ENCODE measurements at regions not wholly inside any gene's neighbourhood (a gene's known extent, or its start where the extent isn't known, plus 50 kb on each side); places are given as distances from the start of the nearest gene placed in this dataset.

GRCh38 chr16:6940968-6941367 lies 391.7 kb upstream of the RBFOX1 start:
- Histone ChIP-seq H4K20me1 (ENCODE audit: insufficient read depth, low read length) (no peaks in the 10 kb centered on the region), H3K23ac (ENCODE audit: low read depth, low read length) (no peak overlapping the region), H3K4me3 (ENCODE audit: insufficient read depth, low read depth, low read length) (no peak overlapping the region), H3K4ac (ENCODE audit: low read depth, low read length) (no peak overlapping the region), H3K27me3 (ENCODE audit: control insufficient read depth, insufficient read depth, low read length) (no peaks in the 10 kb centered on the region), H2AK9ac (replicated peaks; ENCODE audit: low read depth, low read length, poor library complexity) (no peak overlapping the region), H3K56ac (ENCODE audit: extremely low read depth, insufficient read depth, low read length) (no peak overlapping the region), H2BK15ac (ENCODE audit: low read depth, low read length) (no peak overlapping the region), H2AFZ (replicated peaks; ENCODE audit: low read length, poor library complexity) (no peak overlapping the region), H3K79me1 (ENCODE audit: low read depth in 1 of 2, low read length in 2 of 2) (no peaks in the 10 kb centered on the region), H2BK120ac (ENCODE audit: low read depth, low read length) (no peak overlapping the region), H3K14ac (replicated peaks; ENCODE audit: low read depth, low read length) (no peak overlapping the region), H3K9me1 (ENCODE audit: insufficient read depth, low read length) (no peaks in the 10 kb centered on the region), H3K9me3 (ENCODE audit: control insufficient read depth, insufficient read depth, low read length) (peaks cover 19% of the 10 kb centered on the region), H4K8ac (ENCODE audit: low read depth in 2 of 2, low read length in 2 of 2) (no peak overlapping the region), H3K4me2 (ENCODE audit: low read depth, low read length) (no peak overlapping the region), H3K36me3 (ENCODE audit: control insufficient read depth, insufficient read depth, low read length) (no peaks in the 10 kb centered on the region), H2BK5ac (ENCODE audit: low read depth, low read length, poor library complexity, severe bottlenecking) (no peak overlapping the region), H3K9ac (ENCODE audit: low read depth, low read length) (no peak overlapping the region), H2BK20ac (ENCODE audit: low read depth, low read length) (no peak overlapping the region), H2AK5ac (ENCODE audit: low read depth, low read length) (no peak overlapping the region), H4K91ac (ENCODE audit: insufficient read depth, low read depth, low read length) (no peak overlapping the region), H3K18ac (ENCODE audit: low read depth, low read length) (no peak overlapping the region), H3K27ac (ENCODE audit: insufficient read depth, low read length) (no peak overlapping the region), H4K5ac (ENCODE audit: low read depth, low read length) (no peak overlapping the region), H3K4me1 (ENCODE audit: control insufficient read depth, insufficient read depth, low read length) (no peaks in the 10 kb centered on the region)
- BruUV-seq (replicated peaks), result no TSS peak
- in situ Hi-C loops (cut with MboI; ENCODE audit: low sequenced_read_pairs) (no loop called here), dilution Hi-C loops (cut with HindIII; ENCODE audit: low sequenced_read_pairs, unreplicated experiment) (no loop called here), intact Hi-C loops (cut with micrococcal nuclease) (no loop called here)
- ChIA-PET POLR2A (ENCODE audit: unreplicated experiment) (no interaction called here), CTCF (no interaction called here)
- no CpG with 5 or more reads among the region's 5 CpGs for WGBS, 2 experiments (ENCODE audit: extremely low coverage in 2 of 2, insufficient read length in 1 of 2)
- no peak for ATAC-seq (ENCODE audit: low read depth)
- no peak for DNase-seq
- TF ChIP-seq BHLHE40 (IDR thresholded peaks at IDR 0.05; ENCODE audit: low read depth, low read length), result no peak
